ENCODE measurements at regions not wholly inside any gene's neighbourhood (a gene's known extent, or its start where the extent isn't known, plus 50 kb on each side); places are given as distances from the start of the nearest gene placed in this dataset.

DNA sequence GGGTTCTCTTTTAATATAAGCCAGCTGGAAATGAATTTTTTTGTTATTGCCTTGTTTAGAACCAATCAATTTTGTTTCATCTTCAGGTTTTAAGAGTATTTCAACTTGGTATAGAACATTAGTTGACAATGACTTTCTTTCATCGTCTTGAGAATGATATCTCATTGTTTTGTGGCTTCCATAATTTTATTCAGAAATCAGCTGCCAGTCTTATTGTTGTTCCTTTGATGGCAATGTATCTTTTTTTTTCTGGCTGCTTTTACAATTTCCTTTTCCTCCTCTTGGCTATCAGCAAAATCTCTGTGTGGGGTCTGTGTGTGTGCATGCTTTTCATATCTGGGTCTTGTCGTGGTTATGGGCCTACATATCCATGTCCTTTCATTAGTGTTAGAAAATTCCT lies 1536.4 kb upstream of the TENM3 start:
- ATAC-seq (ENCODE audit: low read depth): no peak
- CTCF ChIA-PET: no interaction called here

More for the DNA sequence above, 1536.4 kb upstream of the TENM3 start:
- Histone ChIP-seq H2BK5ac (ENCODE audit: low read depth, low read length, poor library complexity, severe bottlenecking) (no peak overlapping the region), H4K20me1 (ENCODE audit: insufficient read depth, low read length) (no peaks in the 10 kb centered on the region), H3K9ac (ENCODE audit: low read depth, low read length) (no peak overlapping the region), H3K56ac (ENCODE audit: extremely low read depth, insufficient read depth, low read length) (no peak overlapping the region), H3K27ac (ENCODE audit: insufficient read depth, low read length) (no peak overlapping the region), H3K27me3 (ENCODE audit: control insufficient read depth, insufficient read depth, low read length) (no peaks in the 10 kb centered on the region), H4K8ac (ENCODE audit: low read depth in 2 of 2, low read length in 2 of 2) (no peak overlapping the region), H2AK5ac (ENCODE audit: low read depth, low read length) (no peak overlapping the region), H3K79me1 (ENCODE audit: low read depth in 1 of 2, low read length in 2 of 2) (no peaks in the 10 kb centered on the region), H3K36me3 (ENCODE audit: control insufficient read depth, insufficient read depth, low read length) (no peaks in the 10 kb centered on the region), H3K18ac (ENCODE audit: low read depth, low read length) (no peak overlapping the region), H3K4me2 (ENCODE audit: low read depth, low read length) (no peak overlapping the region), H3K4ac (ENCODE audit: low read depth, low read length) (no peak overlapping the region), H2AFZ (replicated peaks; ENCODE audit: low read length, poor library complexity) (no peak overlapping the region), H3K4me3 (ENCODE audit: insufficient read depth, low read depth, low read length) (no peak overlapping the region), H3K23ac (ENCODE audit: low read depth, low read length) (no peak overlapping the region), H3K9me3 (ENCODE audit: control insufficient read depth, insufficient read depth, low read length) (peaks cover 4% of the 10 kb centered on the region; the same call in 1 of the 2 replicates), H2AK9ac (replicated peaks; ENCODE audit: low read depth, low read length, poor library complexity) (no peak overlapping the region), H3K9me1 (ENCODE audit: insufficient read depth, low read length) (no peaks in the 10 kb centered on the region), H3K14ac (replicated peaks; ENCODE audit: low read depth, low read length) (no peak overlapping the region), H2BK120ac (ENCODE audit: low read depth, low read length) (no peak overlapping the region), H2BK15ac (ENCODE audit: low read depth, low read length) (no peak overlapping the region), H2BK20ac (ENCODE audit: low read depth, low read length) (no peak overlapping the region), H4K91ac (ENCODE audit: insufficient read depth, low read depth, low read length) (no peak overlapping the region), H3K4me1 (ENCODE audit: control insufficient read depth, insufficient read depth, low read length) (no peaks in the 10 kb centered on the region), H4K5ac (ENCODE audit: low read depth, low read length) (no peak overlapping the region)
- POLR2A ChIA-PET (ENCODE audit: unreplicated experiment): no interaction called here
- no peak for DNase-seq
- dilution Hi-C loops (cut with HindIII; ENCODE audit: low sequenced_read_pairs, unreplicated experiment) (no loop called here), in situ Hi-C loops (cut with MboI; ENCODE audit: low sequenced_read_pairs) (no loop called here), intact Hi-C loops (cut with micrococcal nuclease) (no loop called here)
- no CpG with 5 or more reads among the region's 2 CpGs for WGBS, 2 experiments (ENCODE audit: extremely low coverage in 2 of 2, insufficient read length in 1 of 2)
- TF ChIP-seq SMC3 (IDR thresholded peaks at IDR 0.05; ENCODE audit: low read depth, low read length): no peak
- TF ChIP-seq RCOR1 (IDR thresholded peaks at IDR 0.05; ENCODE audit: insufficient replicate concordance, low read length): no peak
- TF ChIP-seq NFE2L2 (IDR thresholded peaks at IDR 0.05; ENCODE audit: low read depth, low read length): no peak
- TF ChIP-seq POLR2A (IDR thresholded peaks at IDR 0.05; ENCODE audit: low read depth, low read length): no peak
- no peak for TF ChIP-seq FOS (IDR thresholded peaks at IDR 0.05; ENCODE audit: low read depth, low read length)
- TF ChIP-seq, protein P1, sequence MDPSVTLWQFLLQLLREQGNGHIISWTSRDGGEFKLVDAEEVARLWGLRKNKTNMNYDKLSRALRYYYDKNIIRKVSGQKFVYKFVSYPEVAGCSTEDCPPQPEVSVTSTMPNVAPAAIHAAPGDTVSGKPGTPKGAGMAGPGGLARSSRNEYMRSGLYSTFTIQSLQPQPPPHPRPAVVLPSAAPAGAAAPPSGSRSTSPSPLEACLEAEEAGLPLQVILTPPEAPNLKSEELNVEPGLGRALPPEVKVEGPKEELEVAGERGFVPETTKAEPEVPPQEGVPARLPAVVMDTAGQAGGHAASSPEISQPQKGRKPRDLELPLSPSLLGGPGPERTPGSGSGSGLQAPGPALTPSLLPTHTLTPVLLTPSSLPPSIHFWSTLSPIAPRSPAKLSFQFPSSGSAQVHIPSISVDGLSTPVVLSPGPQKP (IDR thresholded peaks at IDR 0.05; ENCODE audit: borderline replicate concordance, low read depth, low read length): no peak
- TF ChIP-seq MAZ (IDR thresholded peaks at IDR 0.05; ENCODE audit: borderline replicate concordance, low read depth, low read length): no peak
- no peak for TF ChIP-seq RFX5 (IDR thresholded peaks at IDR 0.05; ENCODE audit: low read depth, low read length)
- no TSS peak for BruUV-seq (replicated peaks)

Data from IMR-90 (cell line).